22Rv1 (cell line): ENCODE measurements at regions not wholly inside any gene's neighbourhood (a gene's known extent, or its start where the extent isn't known, plus 50 kb on each side); places are given as distances from the start of the nearest gene placed in this dataset.

Experiments used
- ZFX ChIP-seq: fragments of 450-650 bp; IDR thresholded peaks from 2 replicates; pipeline ENCODE4 v1.6.1; 2017; ENCODE audit warnings: antibody characterized with exemption, borderline replicate concordance
- TF ChIP-seq, protein P1 (sequence below): fragments of 450-650 bp; IDR thresholded peaks from 2 replicates; pipeline ENCODE4 v1.5.1; 2017; ENCODE audit warnings: mild to moderate bottlenecking

- no peak for TF ChIP-seq ZFX
- TF ChIP-seq, protein P1, sequence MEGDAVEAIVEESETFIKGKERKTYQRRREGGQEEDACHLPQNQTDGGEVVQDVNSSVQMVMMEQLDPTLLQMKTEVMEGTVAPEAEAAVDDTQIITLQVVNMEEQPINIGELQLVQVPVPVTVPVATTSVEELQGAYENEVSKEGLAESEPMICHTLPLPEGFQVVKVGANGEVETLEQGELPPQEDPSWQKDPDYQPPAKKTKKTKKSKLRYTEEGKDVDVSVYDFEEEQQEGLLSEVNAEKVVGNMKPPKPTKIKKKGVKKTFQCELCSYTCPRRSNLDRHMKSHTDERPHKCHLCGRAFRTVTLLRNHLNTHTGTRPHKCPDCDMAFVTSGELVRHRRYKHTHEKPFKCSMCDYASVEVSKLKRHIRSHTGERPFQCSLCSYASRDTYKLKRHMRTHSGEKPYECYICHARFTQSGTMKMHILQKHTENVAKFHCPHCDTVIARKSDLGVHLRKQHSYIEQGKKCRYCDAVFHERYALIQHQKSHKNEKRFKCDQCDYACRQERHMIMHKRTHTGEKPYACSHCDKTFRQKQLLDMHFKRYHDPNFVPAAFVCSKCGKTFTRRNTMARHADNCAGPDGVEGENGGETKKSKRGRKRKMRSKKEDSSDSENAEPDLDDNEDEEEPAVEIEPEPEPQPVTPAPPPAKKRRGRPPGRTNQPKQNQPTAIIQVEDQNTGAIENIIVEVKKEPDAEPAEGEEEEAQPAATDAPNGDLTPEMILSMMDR, result no peak
These were observed 208.8 kb downstream of the TLE4 start for GRCh38 chr9:79780559-79780958.
